LNCAP (cell line): ENCODE measurements at regions not wholly inside any gene's neighbourhood (a gene's known extent, or its start where the extent isn't known, plus 50 kb on each side); places are given as distances from the start of the nearest gene placed in this dataset.

Experiments used
- TF ChIP-seq, protein P1 (sequence below): fragments of 450-650 bp; IDR thresholded peaks from 2 replicates; pipeline ENCODE4 v1.5.1; 2017; ENCODE audit warnings: mild to moderate bottlenecking

- TF ChIP-seq, protein P1, sequence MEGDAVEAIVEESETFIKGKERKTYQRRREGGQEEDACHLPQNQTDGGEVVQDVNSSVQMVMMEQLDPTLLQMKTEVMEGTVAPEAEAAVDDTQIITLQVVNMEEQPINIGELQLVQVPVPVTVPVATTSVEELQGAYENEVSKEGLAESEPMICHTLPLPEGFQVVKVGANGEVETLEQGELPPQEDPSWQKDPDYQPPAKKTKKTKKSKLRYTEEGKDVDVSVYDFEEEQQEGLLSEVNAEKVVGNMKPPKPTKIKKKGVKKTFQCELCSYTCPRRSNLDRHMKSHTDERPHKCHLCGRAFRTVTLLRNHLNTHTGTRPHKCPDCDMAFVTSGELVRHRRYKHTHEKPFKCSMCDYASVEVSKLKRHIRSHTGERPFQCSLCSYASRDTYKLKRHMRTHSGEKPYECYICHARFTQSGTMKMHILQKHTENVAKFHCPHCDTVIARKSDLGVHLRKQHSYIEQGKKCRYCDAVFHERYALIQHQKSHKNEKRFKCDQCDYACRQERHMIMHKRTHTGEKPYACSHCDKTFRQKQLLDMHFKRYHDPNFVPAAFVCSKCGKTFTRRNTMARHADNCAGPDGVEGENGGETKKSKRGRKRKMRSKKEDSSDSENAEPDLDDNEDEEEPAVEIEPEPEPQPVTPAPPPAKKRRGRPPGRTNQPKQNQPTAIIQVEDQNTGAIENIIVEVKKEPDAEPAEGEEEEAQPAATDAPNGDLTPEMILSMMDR: no peak
These were observed 214.7 kb upstream of the FLRT2 start for GRCh38 chr14:85315290-85315689.

DNA sequence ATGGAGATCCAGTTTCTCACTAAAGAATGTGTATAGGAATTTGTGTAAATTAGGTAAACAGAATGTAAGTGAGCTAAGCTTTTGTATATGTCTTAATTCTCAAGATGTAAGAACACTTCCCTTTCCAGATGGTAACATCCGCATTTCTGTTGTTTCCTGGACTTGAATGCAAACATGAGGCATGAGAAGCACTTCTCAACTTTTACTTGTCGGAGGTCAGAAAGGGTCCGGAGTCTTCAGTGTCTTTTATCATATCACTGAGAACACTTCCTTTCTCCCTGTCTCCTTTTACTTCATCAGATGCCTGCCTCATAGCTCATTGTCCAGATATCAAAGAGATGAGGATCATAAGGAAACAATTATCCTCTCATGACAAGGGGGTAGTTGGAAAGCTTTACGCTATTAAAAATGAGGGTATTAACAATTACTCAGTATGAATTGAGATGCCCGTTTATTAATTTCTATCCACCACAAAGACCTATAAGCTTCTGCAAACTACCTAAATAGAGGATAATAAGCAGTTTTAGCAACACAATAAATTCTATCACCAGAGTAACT is 214.1 kb upstream of the FLRT2 start:
- TF ChIP-seq, protein P1: no peak

DNA sequence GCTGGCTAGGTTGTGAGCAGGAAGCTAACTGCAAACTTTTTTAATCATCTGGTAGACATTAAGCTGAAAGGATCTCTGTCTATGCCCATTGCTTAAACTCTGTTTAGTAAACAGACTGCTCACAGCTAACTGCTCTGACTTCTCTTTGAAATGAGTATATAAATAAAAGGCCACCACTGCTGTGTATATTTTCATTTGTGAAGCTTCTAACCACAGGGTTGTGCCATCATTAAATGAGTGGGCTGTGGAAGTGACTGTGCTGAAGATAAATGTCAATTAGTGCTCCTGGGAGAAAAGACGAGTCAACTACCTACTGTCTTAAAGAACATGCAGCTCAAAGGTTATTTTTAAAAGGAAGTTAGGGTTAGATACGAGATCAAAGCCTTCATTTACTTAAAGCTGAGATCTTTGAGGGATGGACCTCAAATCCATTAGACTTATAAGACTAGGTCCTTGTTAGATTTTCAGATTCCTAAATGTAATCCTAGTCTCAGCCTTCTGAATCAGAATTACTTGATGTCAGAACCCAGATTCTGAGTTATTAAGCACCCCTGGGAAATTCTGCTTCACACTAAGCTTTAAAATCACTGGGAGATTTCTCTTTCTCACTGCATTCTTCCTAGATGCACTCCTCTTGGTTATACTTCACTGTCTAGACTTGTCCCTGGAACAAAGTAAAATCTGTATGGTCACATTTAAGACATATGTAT is 213.1 kb upstream of the FLRT2 start:
- TF ChIP-seq, protein P1: no peak

- TF ChIP-seq, protein P1: no peak
These were observed 212.4 kb upstream of the FLRT2 start for GRCh38 chr14:85317491-85318021.

GRCh38 chr14:85319101-85319500 is 210.8 kb upstream of the FLRT2 start:
- TF ChIP-seq, protein P1: no peak

DNA sequence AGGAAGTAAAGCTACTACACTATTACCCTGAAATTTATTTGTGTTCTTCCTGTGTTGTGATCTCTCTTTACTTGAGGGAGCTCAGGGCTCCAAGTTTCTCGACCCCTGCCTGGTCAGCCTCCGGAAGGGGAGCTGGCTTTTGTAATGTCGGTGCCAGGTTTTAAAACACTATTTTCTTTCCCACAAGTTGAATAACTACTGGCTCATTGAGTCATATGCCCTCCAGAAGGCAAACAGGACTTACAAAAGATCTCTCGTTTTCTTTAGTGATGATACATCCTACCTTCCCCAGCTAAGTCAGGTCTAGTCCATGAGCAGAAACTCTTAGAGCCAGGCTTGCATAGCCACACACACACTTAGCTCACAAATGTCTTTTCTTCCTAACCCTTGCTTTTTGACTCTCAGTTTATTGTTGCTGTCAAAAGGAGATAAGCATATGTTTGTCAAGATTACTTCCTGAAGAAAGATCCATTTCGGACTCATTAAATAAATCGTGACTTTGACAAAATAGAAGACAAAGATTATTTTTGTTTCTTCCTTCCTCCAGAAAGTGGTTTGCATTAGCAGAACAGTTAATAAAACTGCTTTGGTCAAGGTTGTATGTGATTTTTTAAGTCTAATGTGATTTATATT is 209.8 kb upstream of the FLRT2 start:
- TF ChIP-seq, protein P1: no peak

GRCh38 chr14:85325134-85326017 is 204.6 kb upstream of the FLRT2 start:
- TF ChIP-seq, protein P1: no peak
